GM12878 (cell line): ENCODE measurements at regions not wholly inside any gene's neighbourhood (a gene's known extent, or its start where the extent isn't known, plus 50 kb on each side); places are given as distances from the start of the nearest gene placed in this dataset.
"Not testable (repeated sequence)": the region's sequence is repeated elsewhere in the genome, so short reads cannot be mapped to it uniquely, and the experiment has no call there.

Experiments
- BACH1 ChIP-seq: fragments of 450-650 bp; IDR thresholded peaks from 2 replicates; pipeline ENCODE4 v1.6.1; 2017; ENCODE audit warnings: mild to moderate bottlenecking, borderline replicate concordance
- BCL11A ChIP-seq: IDR thresholded peaks from 2 replicates; pipeline ENCODE4 v1.6.1; 2011; ENCODE audit warnings: low read depth, low read length
- CBX3 ChIP-seq: fragments of 200-600 bp; sonication (generic); IDR thresholded peaks from 2 replicates; pipeline ENCODE4 v1.6.1; 2016; ENCODE audit warnings: low read depth, borderline replicate concordance
- CTCF ChIP-seq, 3 experiments: IDR thresholded peaks in 2 of 3; conservative IDR thresholded peaks in 1 of 3; 2 replicates each; pipeline ENCODE4 v1.5.1; 2011; ENCODE audit warnings: low read depth in 3 of 3, low read length in 3 of 3, mild to moderate bottlenecking in 3 of 3, control low read depth in 2 of 3, moderate library complexity in 2 of 3, inconsistent platforms in 1 of 3, mixed read lengths in 1 of 3; ENCODE audit not compliant: control insufficient read depth in 2 of 3, insufficient read depth in 1 of 3; ENCODE audit errors: extremely low read depth in 1 of 3
- EZH2 ChIP-seq: IDR thresholded peaks from 2 replicates; pipeline ENCODE4 v1.6.1; 2012; ENCODE audit warnings: low read depth, mild to moderate bottlenecking, control low read depth, inconsistent platforms, low read length, borderline replicate concordance; ENCODE audit not compliant: control insufficient read depth
- FOXM1 ChIP-seq: IDR thresholded peaks from 2 replicates; pipeline ENCODE4 v1.6.1; 2012; ENCODE audit warnings: low read depth, mild to moderate bottlenecking, inconsistent platforms, low read length, moderate library complexity
- HDAC2 ChIP-seq: fragments of 200-600 bp; sonication (generic); IDR thresholded peaks from 2 replicates; pipeline ENCODE4 v1.6.1; 2017
- JUND ChIP-seq: IDR thresholded peaks from 2 replicates; pipeline ENCODE4 v1.6.1; 2012; ENCODE audit warnings: low read depth, mild to moderate bottlenecking, low read length, improper control_type of control experiment, moderate library complexity
- NFYA ChIP-seq: IDR thresholded peaks from 2 replicates; pipeline ENCODE4 v1.6.1; 2011; ENCODE audit warnings: low read depth, mild to moderate bottlenecking, low read length, improper control_type of control experiment, borderline replicate concordance
- POLR2A ChIP-seq: IDR thresholded peaks from 2 replicates; pipeline ENCODE4 v1.6.1; 2011; ENCODE audit warnings: low read depth, mild to moderate bottlenecking, low read length
- POLR2AphosphoS5 ChIP-seq: IDR thresholded peaks from 2 replicates; pipeline ENCODE4 v1.6.1; 2011; ENCODE audit warnings: mild to moderate bottlenecking, low read length, inconsistent platforms
- RB1 ChIP-seq: fragments of 450-650 bp; formaldehyde crosslinking; IDR thresholded peaks from 2 replicates; pipeline ENCODE4 v1.6.1; 2017; ENCODE audit warnings: mild to moderate bottlenecking, borderline replicate concordance
- TBL1XR1 ChIP-seq: IDR thresholded peaks from 2 replicates; pipeline ENCODE4 v1.6.1; 2012; ENCODE audit warnings: low read depth, low read length, improper control_type of control experiment

DNA sequence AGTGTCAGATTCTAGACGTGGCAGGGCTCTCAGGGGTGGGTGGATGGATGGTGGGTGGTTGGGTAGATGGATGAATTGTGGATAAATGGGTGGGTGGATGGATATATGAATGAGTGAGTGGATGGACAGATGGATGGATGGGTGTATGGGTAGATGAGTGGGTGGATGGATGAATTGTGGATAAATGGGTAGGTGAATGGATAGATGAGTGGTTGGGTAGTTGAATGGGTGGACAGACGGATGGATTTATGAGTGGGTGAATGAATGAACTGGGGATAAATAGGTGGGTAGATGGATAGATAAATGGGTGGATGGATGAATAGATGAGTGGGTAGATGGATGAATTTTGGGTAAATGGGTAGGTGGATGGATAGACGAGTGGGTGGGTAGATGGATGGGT, 111.0 kb upstream of the ZNF469 start:
- TF ChIP-seq BCL11A; RB1; BACH1; CTCF (IDR thresholded peaks at IDR 0.05 in 2 of 3, conservative IDR thresholded peaks at IDR 0.05 in 1 of 3; ENCODE audit: control insufficient read depth in 2 of 3, extremely low read depth in 1 of 3, insufficient read depth in 1 of 3, low read depth in 3 of 3, low read length in 3 of 3); POLR2A; CBX3; EZH2; POLR2AphosphoS5; HDAC2; FOXM1; JUND; NFYA; TBL1XR1: not testable (repeated sequence)
